T-cell (primary cell): ENCODE measurements at regions not wholly inside any gene's neighbourhood (a gene's known extent, or its start where the extent isn't known, plus 50 kb on each side); places are given as distances from the start of the nearest gene placed in this dataset.

Experiments
- ATAC-seq, 4 experiments: fragments of 200-7000 bp in 3 of 4; fragments of 150-1000 bp in 1 of 4; cut with Tn5 transposase; replicated peaks in 1 of 4; 1 replicate in 3 of 4; 2 replicates in 1 of 4; pipeline ENCODE4 v1.10.0; 2021; ENCODE audit warnings: moderate library complexity in 3 of 4, mild to moderate bottlenecking in 2 of 4, moderate number of reproducible peaks in 1 of 4
- CTCF ChIA-PET, 2 donors: fragments of 300-600 bp; sonication (Branson Sonifier 250); formaldehyde crosslinking; loops; one replicate each; lab custom pipeline; 2022; ENCODE audit warnings: antibody characterized with exemption in 2 of 2; lab: Charles Lee
- POLR2A ChIA-PET, 2 donors: fragments of 300-600 bp; sonication (Branson Sonifier 250); formaldehyde crosslinking; loops; one replicate each; lab custom pipeline; 2022; ENCODE audit warnings: antibody characterized with exemption in 2 of 2; lab: Charles Lee
- DNase-seq, 35 experiments: peaks; one replicate each; pipeline versions ENCODE4 v3.0.0 to v3.0.0-alpha.2; 2013 to 2023
- H3K27ac ChIP-seq: one replicate; pipeline ENCODE4 v1.5.1; 2013; ENCODE audit warnings: low read length
- H3K27me3 ChIP-seq, 2 experiments: replicated peaks in 1 of 2; 1 replicate in 1 of 2; 2 replicates in 1 of 2; pipeline versions ENCODE4 v1.6.1 to v1.7.0; 2013; ENCODE audit warnings: low read length in 1 of 2, mixed read lengths in 1 of 2; ENCODE audit not compliant: control insufficient read depth in 2 of 2, insufficient read depth in 2 of 2; ENCODE audit errors: extremely low read depth in 1 of 2
- H3K36me3 ChIP-seq, 2 donors: 1 replicate in 1 of 2; 2 replicates in 1 of 2; pipeline versions ENCODE4 v1.6.1 to v1.7.0; 2013; ENCODE audit warnings: low read length in 1 of 2; ENCODE audit not compliant: control insufficient read depth in 2 of 2, insufficient read depth in 1 of 2; ENCODE audit errors: extremely low read depth in 1 of 2
- H3K4me1 ChIP-seq, 2 experiments: 1 replicate in 1 of 2; 2 replicates in 1 of 2; pipeline versions ENCODE4 v1.6.1 to v1.7.0; 2013; ENCODE audit warnings: low read length in 2 of 2, mixed read lengths in 1 of 2; ENCODE audit not compliant: insufficient read depth in 2 of 2, control insufficient read depth in 1 of 2; ENCODE audit errors: extremely low read depth in 1 of 2
- H3K4me3 ChIP-seq, 2 donors: 1 replicate in 1 of 2; 2 replicates in 1 of 2; pipeline versions ENCODE4 v1.5.1 to v1.7.0; 2013; ENCODE audit warnings: mild to moderate bottlenecking in 2 of 2, low read length in 1 of 2, moderate library complexity in 1 of 2; ENCODE audit not compliant: control insufficient read depth in 1 of 2; ENCODE audit errors: extremely low read depth in 1 of 2
- H3K9me3 ChIP-seq: 2 replicates; pipeline ENCODE4 v1.7.0; 2013
- H3K27ac Mint-ChIP-seq, 2 donors: one replicate each; pipeline ENCODE4 v1.8.0; 2020 to 2021; ENCODE audit warnings: mild to moderate bottlenecking in 2 of 2, mixed read lengths in 2 of 2
- H3K27me3 Mint-ChIP-seq, 2 donors: one replicate each; pipeline ENCODE4 v1.8.0; 2021 to 2022; ENCODE audit warnings: mixed read lengths in 2 of 2
- H3K36me3 Mint-ChIP-seq: one replicate; pipeline ENCODE4 v1.8.0; 2021; ENCODE audit warnings: mixed read lengths
- H3K4me1 Mint-ChIP-seq, 3 donors: one replicate each; pipeline ENCODE4 v1.8.0; 2020 to 2022; ENCODE audit warnings: mixed read lengths in 3 of 3, mild to moderate bottlenecking in 1 of 3
- H3K4me3 Mint-ChIP-seq, 3 donors: one replicate each; pipeline ENCODE4 v1.8.0; 2020 to 2022; ENCODE audit warnings: mild to moderate bottlenecking in 3 of 3, mixed read lengths in 3 of 3, moderate library complexity in 3 of 3
- H3K9me3 Mint-ChIP-seq, 3 donors: one replicate each; pipeline ENCODE4 v1.8.0; 2020 to 2022; ENCODE audit warnings: mixed read lengths in 3 of 3
- WGBS: methylation state at CpG from one replicate; pipeline ENCODE4 v1.1.5; 2013; ENCODE audit warnings: missing lambda C conversion rate; ENCODE audit not compliant: insufficient coverage; 5-methylcytosine and 5-hydroxymethylcytosine counted together

GRCh38 chr2:103451283-103451682 lies 689.5 kb downstream of the TMEM182 start:
- no peak overlapping the region for H3K4me3 ChIP-seq
- ChIA-PET CTCF (no interaction called here), POLR2A (no interaction called here)
- no CpG with 5 or more reads among the region's 1 CpG for WGBS
- Mint-ChIP-seq H3K36me3 (no peaks in the 10 kb centered on the region), H3K4me3 (no peak overlapping the region), H3K9me3 (peaks cover 1 to 11% (median 5%) of the 10 kb centered on the region in 3 donors), H3K27ac (no peak overlapping the region), H3K4me1 (no peaks in the 10 kb centered on the region), H3K27me3 (no peaks in the 10 kb centered on the region)
- no peak overlapping the region for H3K27ac ChIP-seq
- ATAC-seq, result no peak
- H3K9me3 ChIP-seq, result no peaks in the 10 kb centered on the region
- no peaks in the 10 kb centered on the region for H3K27me3 ChIP-seq
- no peak for DNase-seq
- no peaks in the 10 kb centered on the region for H3K4me1 ChIP-seq
- H3K36me3 ChIP-seq, result no peaks in the 10 kb centered on the region

- peaks cover 0 to 3% (median 3%) of the 10 kb centered on the region in 3 donors for H3K9me3 Mint-ChIP-seq
- Histone ChIP-seq H3K27ac (no peak overlapping the region), H3K4me3 (no peak overlapping the region), H3K4me1 (no peaks in the 10 kb centered on the region), H3K27me3 (no peaks in the 10 kb centered on the region), H3K9me3 (no peaks in the 10 kb centered on the region), H3K36me3 (no peaks in the 10 kb centered on the region)
- H3K36me3 Mint-ChIP-seq, result no peaks in the 10 kb centered on the region
- no peak overlapping the region for H3K27ac Mint-ChIP-seq
- POLR2A ChIA-PET, result no interaction called here
- ATAC-seq (no peak), DNase-seq (no peak)
- WGBS, result no CpG with 5 or more reads among the region's 2 CpGs
- H3K4me3 Mint-ChIP-seq, result no peak overlapping the region
- no peaks in the 10 kb centered on the region for H3K27me3 Mint-ChIP-seq
- CTCF ChIA-PET, result no interaction called here
- no peaks in the 10 kb centered on the region for H3K4me1 Mint-ChIP-seq
Observed at GRCh38 chr2:103459283-103459682, 697.5 kb downstream of the TMEM182 start.

GRCh38 chr2:103462101-103462500 lies 700.3 kb downstream of the TMEM182 start:
- Histone ChIP-seq H3K9me3 (no peaks in the 10 kb centered on the region), H3K27me3 (no peaks in the 10 kb centered on the region), H3K27ac (no peak overlapping the region), H3K36me3 (no peaks in the 10 kb centered on the region), H3K4me3 (no peak overlapping the region), H3K4me1 (no peaks in the 10 kb centered on the region)
- no peak overlapping the region for H3K27ac Mint-ChIP-seq
- ATAC-seq, result no peak
- WGBS, result no CpG with 5 or more reads among the region's 2 CpGs
- ChIA-PET POLR2A (no interaction called here), CTCF (no interaction called here)
- no peak overlapping the region for H3K4me3 Mint-ChIP-seq
- H3K27me3 Mint-ChIP-seq, result no peaks in the 10 kb centered on the region
- H3K36me3 Mint-ChIP-seq, result no peaks in the 10 kb centered on the region
- no peak for DNase-seq
- H3K4me1 Mint-ChIP-seq, result no peaks in the 10 kb centered on the region
- H3K9me3 Mint-ChIP-seq, result peaks cover 8 to 16% (median 9%) of the 10 kb centered on the region in 3 donors

- Mint-ChIP-seq H3K4me1 (no peaks in the 10 kb centered on the region), H3K4me3 (no peak overlapping the region), H3K27ac (no peak overlapping the region), H3K9me3 (peaks cover 8 to 16% (median 9%) of the 10 kb centered on the region in 3 donors), H3K36me3 (no peaks in the 10 kb centered on the region), H3K27me3 (no peaks in the 10 kb centered on the region)
- ChIA-PET CTCF (no interaction called here), POLR2A (no interaction called here)
- no peak for ATAC-seq
- no peak overlapping the region for H3K4me3 ChIP-seq
- no peaks in the 10 kb centered on the region for H3K9me3 ChIP-seq
- H3K27ac ChIP-seq, result no peak overlapping the region
- no peaks in the 10 kb centered on the region for H3K27me3 ChIP-seq
- 100% methylated on average over 1 of the region's 2 CpGs for WGBS
- DNase-seq, result no peak
- H3K4me1 ChIP-seq, result no peaks in the 10 kb centered on the region
- H3K36me3 ChIP-seq, result no peaks in the 10 kb centered on the region
Observed at GRCh38 chr2:103462712-103463111, 700.9 kb downstream of the TMEM182 start.

- no peaks in the 10 kb centered on the region for H3K36me3 Mint-ChIP-seq
Observed at GRCh38 chr2:103464831-103465230, 703.0 kb downstream of the TMEM182 start.

GRCh38 chr2:103469800-103470199 lies 708.0 kb downstream of the TMEM182 start:
- CTCF ChIA-PET, result interaction anchor here in 1 of 2 donors (0.6 kb wide), 1 partner anchor 14 kb away, joined by 3 read pairs; no protein-coding TSS in a partner anchor
- no peaks in the 10 kb centered on the region for H3K36me3 ChIP-seq
- ATAC-seq, result no peak
- POLR2A ChIA-PET, result no interaction called here
- no peak overlapping the region for H3K27ac ChIP-seq
- no peak overlapping the region for H3K4me3 ChIP-seq
- H3K27ac Mint-ChIP-seq, result no peak overlapping the region
- no peaks in the 10 kb centered on the region for H3K4me1 ChIP-seq
- H3K36me3 Mint-ChIP-seq, result no peaks in the 10 kb centered on the region
- H3K9me3 Mint-ChIP-seq, result peaks cover 16 to 33% (median 22%) of the 10 kb centered on the region in 3 donors
- no peaks in the 10 kb centered on the region for H3K27me3 Mint-ChIP-seq
- no peaks in the 10 kb centered on the region for H3K9me3 ChIP-seq
- H3K27me3 ChIP-seq, result no peaks in the 10 kb centered on the region
- WGBS, result no CpG with 5 or more reads among the region's 1 CpG
- no peaks in the 10 kb centered on the region for H3K4me1 Mint-ChIP-seq
- no peak overlapping the region for H3K4me3 Mint-ChIP-seq
- DNase-seq, result no peak

More at GRCh38 chr2:103464831-103465230, 703.0 kb downstream of the TMEM182 start:
- no peaks in the 10 kb centered on the region for H3K4me1 Mint-ChIP-seq
- Histone ChIP-seq H3K9me3 (no peaks in the 10 kb centered on the region), H3K4me3 (no peak overlapping the region), H3K36me3 (no peaks in the 10 kb centered on the region), H3K4me1 (no peaks in the 10 kb centered on the region), H3K27me3 (no peaks in the 10 kb centered on the region), H3K27ac (no peak overlapping the region)
- ChIA-PET CTCF (no interaction called here), POLR2A (no interaction called here)
- no peaks in the 10 kb centered on the region for H3K27me3 Mint-ChIP-seq
- ATAC-seq (no peak), DNase-seq (no peak)
- no peak overlapping the region for H3K27ac Mint-ChIP-seq
- H3K9me3 Mint-ChIP-seq, result peaks cover 12 to 26% (median 13%) of the 10 kb centered on the region in 3 donors
- no peak overlapping the region for H3K4me3 Mint-ChIP-seq
- no CpG with 5 or more reads among the region's 7 CpGs for WGBS

- Histone ChIP-seq H3K4me1 (no peaks in the 10 kb centered on the region), H3K27ac (no peak overlapping the region), H3K36me3 (no peaks in the 10 kb centered on the region), H3K9me3 (no peaks in the 10 kb centered on the region), H3K4me3 (no peak overlapping the region), H3K27me3 (no peaks in the 10 kb centered on the region)
- Mint-ChIP-seq H3K27ac (no peak overlapping the region), H3K4me3 (no peak overlapping the region), H3K9me3 (peaks cover 2 to 15% (median 4%) of the 10 kb centered on the region in 3 donors), H3K36me3 (no peaks in the 10 kb centered on the region), H3K27me3 (no peaks in the 10 kb centered on the region), H3K4me1 (no peaks in the 10 kb centered on the region)
- ChIA-PET CTCF (no interaction called here), POLR2A (no interaction called here)
- WGBS, result 86% methylated on average over 1 of the region's 1 CpG
- DNase-seq, result no peak
- no peak for ATAC-seq
Observed at GRCh38 chr2:103484906-103485305, 723.1 kb downstream of the TMEM182 start.
